Fibroblast of lung (primary cell): ENCODE measurements at regions not wholly inside any gene's neighbourhood (a gene's known extent, or its start where the extent isn't known, plus 50 kb on each side); places are given as distances from the start of the nearest gene placed in this dataset.

Source experiments
- EZH2 ChIP-seq: IDR thresholded peaks from 2 replicates; pipeline ENCODE4 v1.5.1; 2012; ENCODE audit warnings: low read length, control low read depth, mild to moderate bottlenecking; ENCODE audit errors: missing control alignments
- TF ChIP-seq, protein P1 (sequence below), 2 donors: IDR thresholded peaks in 1 of 2; conservative IDR thresholded peaks in 1 of 2; 1 replicate in 1 of 2; 2 replicates in 1 of 2; pipeline ENCODE4 v1.5.1; 2011 to 2012; ENCODE audit warnings: low read length in 2 of 2, control low read depth in 1 of 2, inconsistent platforms in 1 of 2, low read depth in 1 of 2, mild to moderate bottlenecking in 1 of 2

DNA sequence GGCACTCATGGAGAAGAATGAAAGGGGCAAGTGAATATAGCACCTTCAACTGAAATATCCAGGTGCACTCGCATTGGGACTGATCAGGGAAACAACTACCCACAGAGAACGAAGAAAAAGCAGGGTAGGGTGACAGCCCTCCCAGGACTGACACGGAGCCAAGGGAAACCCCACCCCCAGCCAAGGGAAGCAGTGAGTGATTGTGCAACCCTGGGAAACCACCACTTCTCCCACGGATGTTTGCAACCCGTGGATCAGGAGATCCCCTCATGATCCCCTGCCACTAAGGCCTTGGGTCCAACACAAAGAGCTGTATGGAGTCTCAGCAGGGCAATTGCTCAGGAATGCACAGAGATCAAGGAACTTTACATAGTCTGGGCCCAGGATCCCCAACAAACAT is 158.5 kb upstream of the HCCS start:
- TF ChIP-seq, protein P1, sequence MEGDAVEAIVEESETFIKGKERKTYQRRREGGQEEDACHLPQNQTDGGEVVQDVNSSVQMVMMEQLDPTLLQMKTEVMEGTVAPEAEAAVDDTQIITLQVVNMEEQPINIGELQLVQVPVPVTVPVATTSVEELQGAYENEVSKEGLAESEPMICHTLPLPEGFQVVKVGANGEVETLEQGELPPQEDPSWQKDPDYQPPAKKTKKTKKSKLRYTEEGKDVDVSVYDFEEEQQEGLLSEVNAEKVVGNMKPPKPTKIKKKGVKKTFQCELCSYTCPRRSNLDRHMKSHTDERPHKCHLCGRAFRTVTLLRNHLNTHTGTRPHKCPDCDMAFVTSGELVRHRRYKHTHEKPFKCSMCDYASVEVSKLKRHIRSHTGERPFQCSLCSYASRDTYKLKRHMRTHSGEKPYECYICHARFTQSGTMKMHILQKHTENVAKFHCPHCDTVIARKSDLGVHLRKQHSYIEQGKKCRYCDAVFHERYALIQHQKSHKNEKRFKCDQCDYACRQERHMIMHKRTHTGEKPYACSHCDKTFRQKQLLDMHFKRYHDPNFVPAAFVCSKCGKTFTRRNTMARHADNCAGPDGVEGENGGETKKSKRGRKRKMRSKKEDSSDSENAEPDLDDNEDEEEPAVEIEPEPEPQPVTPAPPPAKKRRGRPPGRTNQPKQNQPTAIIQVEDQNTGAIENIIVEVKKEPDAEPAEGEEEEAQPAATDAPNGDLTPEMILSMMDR (conservative IDR thresholded peaks at IDR 0.05 in 1 of 2, IDR thresholded peaks at IDR 0.05 in 1 of 2; ENCODE audit: low read depth in 1 of 2, low read length in 2 of 2) = no peak
- TF ChIP-seq EZH2 = no peak
